CD14-positive monocyte (primary cell): ENCODE measurements at regions not wholly inside any gene's neighbourhood (a gene's known extent, or its start where the extent isn't known, plus 50 kb on each side); places are given as distances from the start of the nearest gene placed in this dataset.

ENCODE experiments used
- DNase-seq, 3 donors: peaks; one replicate each; pipeline ENCODE4 v3.0.0-alpha.2; 2011 to 2022
- H2AFZ ChIP-seq: 2 replicates; pipeline ENCODE4 v1.6.0; 2012; ENCODE audit warnings: mild to moderate bottlenecking, low read depth, low read length, inconsistent platforms; ENCODE audit not compliant: insufficient read depth, poor library complexity, severe bottlenecking
- H3K27ac ChIP-seq, 2 donors: 1 replicate in 1 of 2; 2 replicates in 1 of 2; pipeline ENCODE4 v1.5.1; 2012 to 2013; ENCODE audit warnings: low read length in 2 of 2, control low read depth in 1 of 2, inconsistent platforms in 1 of 2, low read depth in 1 of 2, mild to moderate bottlenecking in 1 of 2
- H3K27me3 ChIP-seq, 2 donors: one replicate each; pipeline versions ENCODE4 v1.6.0 to v1.6.1; 2011 to 2013; ENCODE audit warnings: low read length in 2 of 2; ENCODE audit not compliant: control insufficient read depth in 2 of 2, insufficient read depth in 2 of 2
- H3K36me3 ChIP-seq, 2 donors: replicated peaks in 1 of 2; 1 replicate in 1 of 2; 2 replicates in 1 of 2; pipeline versions ENCODE4 v1.5.1 to v1.6.1; 2012 to 2013; ENCODE audit warnings: low read length in 2 of 2, control low read depth in 1 of 2, inconsistent platforms in 1 of 2, mild to moderate bottlenecking in 1 of 2; ENCODE audit not compliant: insufficient read depth in 2 of 2, control insufficient read depth in 1 of 2
- H3K4me1 ChIP-seq, 2 donors: 1 replicate in 1 of 2; 2 replicates in 1 of 2; pipeline versions ENCODE4 v1.5.1 to v1.6.1; 2012 to 2013; ENCODE audit warnings: low read length in 2 of 2, control low read depth in 1 of 2, inconsistent platforms in 1 of 2, mild to moderate bottlenecking in 1 of 2, moderate library complexity in 1 of 2; ENCODE audit not compliant: insufficient read depth in 2 of 2, control insufficient read depth in 1 of 2
- H3K4me2 ChIP-seq: replicated peaks from 2 replicates; pipeline ENCODE3; 2012; ENCODE audit warnings: low read length, moderate library complexity, mild to moderate bottlenecking; ENCODE audit not compliant: poor library complexity, severe bottlenecking; ENCODE audit errors: extremely low read depth
- H3K4me3 ChIP-seq, 3 experiments: fragments of 200-600 bp in 1 of 3; sonication (generic) in 1 of 3; replicated peaks in 1 of 3; 1 replicate in 2 of 3; 2 replicates in 1 of 3; pipeline ENCODE4 v1.5.1; 2011 to 2013; ENCODE audit warnings: low read length in 3 of 3, mild to moderate bottlenecking in 3 of 3, control low read depth in 2 of 3, low read depth in 2 of 3, inconsistent platforms in 1 of 3, moderate library complexity in 1 of 3
- H3K79me2 ChIP-seq: 2 replicates; pipeline ENCODE4 v1.6.0; 2012; ENCODE audit warnings: mild to moderate bottlenecking, control low read depth, inconsistent platforms, low read length, moderate library complexity; ENCODE audit not compliant: insufficient read depth
- H3K9ac ChIP-seq: 2 replicates; pipeline ENCODE4 v1.6.0; 2017; ENCODE audit warnings: low read length, mild to moderate bottlenecking; ENCODE audit not compliant: insufficient read depth, poor library complexity, severe bottlenecking
- H3K9me3 ChIP-seq, 2 donors: replicated peaks in 1 of 2; 1 replicate in 1 of 2; 2 replicates in 1 of 2; pipeline versions ENCODE4 v1.5.1 to v1.6.1; 2012 to 2013; ENCODE audit warnings: low read length in 2 of 2, control low read depth in 1 of 2; ENCODE audit not compliant: control insufficient read depth in 1 of 2, insufficient read depth in 1 of 2
- H4K20me1 ChIP-seq: 2 replicates; pipeline ENCODE4 v1.6.0; 2012; ENCODE audit warnings: mild to moderate bottlenecking, low read length, control low read depth, moderate library complexity; ENCODE audit not compliant: insufficient read depth
- H3K27ac Mint-ChIP-seq, 7 donors: one replicate each; pipeline ENCODE4 v1.8.0; 2020; ENCODE audit warnings: mild to moderate bottlenecking in 7 of 7, mixed read lengths in 7 of 7, moderate library complexity in 6 of 7, inconsistent platforms in 2 of 7
- H3K27me3 Mint-ChIP-seq, 3 donors: one replicate each; pipeline ENCODE4 v1.8.0; 2021 to 2022; ENCODE audit warnings: low read depth in 3 of 3, mild to moderate bottlenecking in 3 of 3, mixed read lengths in 3 of 3, moderate library complexity in 3 of 3, inconsistent platforms in 1 of 3
- H3K36me3 Mint-ChIP-seq, 2 donors: one replicate each; pipeline ENCODE4 v1.8.0; 2020; ENCODE audit warnings: mixed read lengths in 2 of 2, inconsistent platforms in 1 of 2, mild to moderate bottlenecking in 1 of 2
- H3K4me1 Mint-ChIP-seq: one replicate; pipeline ENCODE4 v1.8.0; 2020; ENCODE audit warnings: mild to moderate bottlenecking, mixed read lengths
- H3K4me3 Mint-ChIP-seq, 2 donors: one replicate each; pipeline ENCODE4 v1.8.0; 2020; ENCODE audit warnings: mild to moderate bottlenecking in 2 of 2, mixed read lengths in 2 of 2, moderate library complexity in 1 of 2
- H3K9me3 Mint-ChIP-seq, 7 donors: one replicate each; pipeline ENCODE4 v1.8.0; 2020 to 2022; ENCODE audit warnings: mixed read lengths in 7 of 7, mild to moderate bottlenecking in 6 of 7, moderate library complexity in 6 of 7, inconsistent platforms in 2 of 7
- WGBS: methylation state at CpG from one replicate; pipeline ENCODE4 v1.1.5; 2013; ENCODE audit warnings: missing lambda C conversion rate; ENCODE audit not compliant: insufficient coverage; 5-methylcytosine and 5-hydroxymethylcytosine counted together
- intact Hi-C, 2 donors: fragments of 100-400 bp; cut with micrococcal nuclease; formaldehyde crosslinking; loops; one replicate each; pipeline versions ENCODE4 v1.15.0 to v1.15.1; 2023
- TF ChIP-seq, protein P1 (sequence below): fragments of 200-600 bp; IDR thresholded peaks from one replicate; pipeline ENCODE4 v1.8.0; 2022; ENCODE audit warnings: antibody characterized with exemption, mild to moderate bottlenecking

DNA sequence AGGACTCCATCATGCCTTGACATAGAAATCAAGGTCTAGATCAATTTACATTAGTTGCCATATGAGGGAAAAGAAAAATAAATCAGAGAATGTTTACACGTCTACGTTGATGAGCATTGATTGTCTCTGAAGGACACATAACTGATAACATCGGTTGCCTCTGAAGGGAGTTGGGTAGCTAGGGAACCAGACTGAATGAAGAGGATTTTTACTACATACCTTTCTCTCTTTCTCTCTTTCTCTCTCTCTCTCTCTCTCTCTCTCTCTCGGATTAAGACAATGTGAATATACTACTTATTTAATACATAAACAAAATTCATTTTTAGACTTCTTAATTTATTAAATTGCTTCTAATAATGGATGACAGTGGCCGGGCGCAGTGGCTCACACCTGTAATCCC, 118.4 kb upstream of the DAPK1 start:
- H3K4me1 Mint-ChIP-seq, result peaks cover 16% of the 10 kb centered on the region
- Histone ChIP-seq H3K4me1 (peaks cover 9 to 14% of the 10 kb centered on the region in 2 donors), H3K36me3 (no peaks in the 10 kb centered on the region), H3K79me2 (no peaks in the 10 kb centered on the region), H3K4me3 (no peak overlapping the region), H3K27me3 (no peaks in the 10 kb centered on the region), H3K27ac (no peak overlapping the region), H2AFZ (no peak overlapping the region), H3K9me3 (no peaks in the 10 kb centered on the region), H4K20me1 (no peaks in the 10 kb centered on the region), H3K9ac (no peak overlapping the region), H3K4me2 (no peak overlapping the region)
- no peak overlapping the region for H3K27ac Mint-ChIP-seq
- no peaks in the 10 kb centered on the region for H3K36me3 Mint-ChIP-seq
- TF ChIP-seq, protein P1, sequence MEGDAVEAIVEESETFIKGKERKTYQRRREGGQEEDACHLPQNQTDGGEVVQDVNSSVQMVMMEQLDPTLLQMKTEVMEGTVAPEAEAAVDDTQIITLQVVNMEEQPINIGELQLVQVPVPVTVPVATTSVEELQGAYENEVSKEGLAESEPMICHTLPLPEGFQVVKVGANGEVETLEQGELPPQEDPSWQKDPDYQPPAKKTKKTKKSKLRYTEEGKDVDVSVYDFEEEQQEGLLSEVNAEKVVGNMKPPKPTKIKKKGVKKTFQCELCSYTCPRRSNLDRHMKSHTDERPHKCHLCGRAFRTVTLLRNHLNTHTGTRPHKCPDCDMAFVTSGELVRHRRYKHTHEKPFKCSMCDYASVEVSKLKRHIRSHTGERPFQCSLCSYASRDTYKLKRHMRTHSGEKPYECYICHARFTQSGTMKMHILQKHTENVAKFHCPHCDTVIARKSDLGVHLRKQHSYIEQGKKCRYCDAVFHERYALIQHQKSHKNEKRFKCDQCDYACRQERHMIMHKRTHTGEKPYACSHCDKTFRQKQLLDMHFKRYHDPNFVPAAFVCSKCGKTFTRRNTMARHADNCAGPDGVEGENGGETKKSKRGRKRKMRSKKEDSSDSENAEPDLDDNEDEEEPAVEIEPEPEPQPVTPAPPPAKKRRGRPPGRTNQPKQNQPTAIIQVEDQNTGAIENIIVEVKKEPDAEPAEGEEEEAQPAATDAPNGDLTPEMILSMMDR, result no peak
- peaks cover 2 to 5% (median 4%) of the 10 kb centered on the region in 3 donors for H3K27me3 Mint-ChIP-seq
- intact Hi-C loops, result no loop called here
- peaks cover 0 to 3% (median 0%) of the 10 kb centered on the region in 7 donors for H3K9me3 Mint-ChIP-seq
- no peak for DNase-seq
- no peak overlapping the region for H3K4me3 Mint-ChIP-seq
- no CpG with 5 or more reads among the region's 6 CpGs for WGBS

DNA sequence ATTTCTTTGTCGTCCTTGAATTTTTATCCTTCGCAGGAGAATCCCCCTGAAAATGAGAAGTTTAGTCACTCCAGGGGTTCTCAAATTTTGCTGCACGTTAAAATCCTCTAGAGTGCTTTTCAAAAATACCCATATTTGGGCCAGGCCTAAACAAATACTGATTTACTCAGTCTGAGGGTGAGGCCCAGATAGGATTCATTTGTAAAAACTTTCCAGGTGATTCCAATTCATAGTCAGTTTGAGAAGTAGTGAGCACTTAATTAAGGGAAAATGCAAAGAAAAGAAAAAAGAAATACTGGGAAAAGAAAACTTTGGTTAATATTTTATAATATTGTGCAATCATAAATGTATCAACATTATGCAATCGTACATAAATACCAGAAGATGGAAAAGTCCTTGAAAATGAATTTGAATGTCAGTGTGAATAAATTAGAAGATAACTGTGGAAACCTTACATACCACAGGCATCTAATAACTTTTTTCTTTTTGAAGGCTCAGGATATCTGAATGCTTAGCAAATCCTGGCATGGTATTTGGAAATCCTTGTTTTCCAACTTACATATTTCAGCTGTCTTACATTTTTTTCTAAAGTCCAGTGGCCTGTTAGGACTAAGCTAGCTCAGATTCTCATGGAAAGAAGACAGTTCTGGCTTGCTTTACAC, 116.5 kb upstream of the DAPK1 start:
- Mint-ChIP-seq H3K4me1 (peaks cover 16% of the 10 kb centered on the region), H3K4me3 (no peak overlapping the region), H3K27ac (no peak overlapping the region), H3K9me3 (peaks cover 0 to 3% (median 0%) of the 10 kb centered on the region in 7 donors), H3K36me3 (no peaks in the 10 kb centered on the region), H3K27me3 (peaks cover 2 to 8% (median 4%) of the 10 kb centered on the region in 3 donors)
- TF ChIP-seq, protein P1, result no peak
- Histone ChIP-seq H3K27me3 (no peaks in the 10 kb centered on the region), H3K4me2 (no peak overlapping the region), H3K79me2 (no peaks in the 10 kb centered on the region), H2AFZ (no peak overlapping the region), H3K27ac (no peak overlapping the region), H3K4me1 (peaks cover 9 to 14% of the 10 kb centered on the region in 2 donors), H3K9ac (no peak overlapping the region), H4K20me1 (no peaks in the 10 kb centered on the region), H3K4me3 (no peak overlapping the region), H3K36me3 (no peaks in the 10 kb centered on the region), H3K9me3 (no peaks in the 10 kb centered on the region)
- intact Hi-C loops, result no loop called here
- 100% methylated on average over 3 of the region's 4 CpGs for WGBS
- no peak for DNase-seq
